Ectodermal cell (in vitro differentiated cells): ENCODE measurements at regions not wholly inside any gene's neighbourhood (a gene's known extent, or its start where the extent isn't known, plus 50 kb on each side); places are given as distances from the start of the nearest gene placed in this dataset.
"Not testable (repeated sequence)": the region's sequence is repeated elsewhere in the genome, so short reads cannot be mapped to it uniquely, and the experiment has no call there.

ENCODE experiments used
- H3K27ac ChIP-seq: 2 replicates; pipeline ENCODE4 v1.7.0; 2013; ENCODE audit warnings: mild to moderate bottlenecking, low read depth, low read length; ENCODE audit not compliant: insufficient read depth, poor library complexity, severe bottlenecking
- H3K27me3 ChIP-seq: 2 replicates; pipeline ENCODE4 v1.7.0; 2013; ENCODE audit warnings: mild to moderate bottlenecking, low read length; ENCODE audit not compliant: insufficient read depth, control insufficient read depth, poor library complexity, severe bottlenecking
- H3K36me3 ChIP-seq: one replicate; pipeline ENCODE4 v1.7.0; 2013; ENCODE audit warnings: low read length; ENCODE audit not compliant: control insufficient read depth, insufficient read depth
- H3K4me1 ChIP-seq: one replicate; pipeline ENCODE4 v1.7.0; 2013; ENCODE audit warnings: low read length; ENCODE audit not compliant: control insufficient read depth, insufficient read depth
- H3K4me3 ChIP-seq: 2 replicates; pipeline ENCODE4 v1.7.0; 2013; ENCODE audit warnings: low read depth, low read length, control low read depth; ENCODE audit not compliant: insufficient read depth
- H3K9me3 ChIP-seq: 2 replicates; pipeline ENCODE4 v1.7.0; 2013; ENCODE audit warnings: mild to moderate bottlenecking, low read length, moderate library complexity; ENCODE audit not compliant: control insufficient read depth
- WGBS, 2 experiments: methylation state at CpG; one replicate each; pipeline ENCODE4 v1.1.7; 2013; ENCODE audit warnings: missing lambda C conversion rate in 2 of 2; 5-methylcytosine and 5-hydroxymethylcytosine counted together

- not testable (repeated sequence) for H3K27ac ChIP-seq, H3K4me1 ChIP-seq, H3K36me3 ChIP-seq, H3K9me3 ChIP-seq, H3K27me3 ChIP-seq
- 0 to 2% methylated on average over 6 to 11 of the region's 70 CpGs for WGBS, 2 experiments
- H3K4me3 ChIP-seq = peak overlapping the region; percentile 47
Measured at GRCh38 chr3:195634426-195635261, 50.9 kb upstream of the APOD start.
